ENCODE measurements at regions not wholly inside any gene's neighbourhood (a gene's known extent, or its start where the extent isn't known, plus 50 kb on each side); places are given as distances from the start of the nearest gene placed in this dataset.

- Histone ChIP-seq H2AFZ (ENCODE audit: low read depth, low read length, poor library complexity, severe bottlenecking) (no peak overlapping the region), H3K79me2 (ENCODE audit: insufficient read depth, low read length) (no peaks in the 10 kb centered on the region), H3K36me3 (ENCODE audit: control insufficient read depth in 1 of 2, insufficient read depth in 2 of 2, low read length in 2 of 2) (no peaks in the 10 kb centered on the region), H3K4me1 (ENCODE audit: control insufficient read depth in 1 of 2, insufficient read depth in 2 of 2, low read length in 2 of 2) (no peaks in the 10 kb centered on the region), H3K4me3 (replicated peaks in 1 of 2; ENCODE audit: low read depth in 1 of 2, low read length in 2 of 2) (no peak overlapping the region), H3K27me3 (ENCODE audit: insufficient read depth, low read length) (no peaks in the 10 kb centered on the region), H4K20me1 (ENCODE audit: insufficient read depth) (no peaks in the 10 kb centered on the region), H3K4me2 (ENCODE audit: low read length) (no peak overlapping the region), H3K9ac (ENCODE audit: low read length) (no peak overlapping the region), H3K9me2 (ENCODE audit: insufficient read depth) (no peaks in the 10 kb centered on the region), H3K9me3 (ENCODE audit: control insufficient read depth in 1 of 2, insufficient read depth in 1 of 2, low read depth in 1 of 2, low read length in 2 of 2) (no peaks in the 10 kb centered on the region), H3K27ac (ENCODE audit: low read depth, low read length) (no peak overlapping the region)
- ChIA-PET POLR2A (no interaction called here), RAD21 (ENCODE audit: low non-redundant PET in 1 of 2, low total read pairs in 2 of 2, uncharacterized antibody in 2 of 2, unreplicated experiment in 2 of 2) (no interaction called here), CTCF (no interaction called here)
- BruUV-seq (replicated peaks) = no TSS peak
- TF ChIP-seq CBX3 (IDR thresholded peaks at IDR 0.05; ENCODE audit: low read depth) (no peak), JUND (IDR thresholded peaks at IDR 0.05) (no peak), POLR2AphosphoS5 (IDR thresholded peaks at IDR 0.05; ENCODE audit: low read depth, low read length) (no peak), MAX (IDR thresholded peaks at IDR 0.05) (no peak), REST (IDR thresholded peaks at IDR 0.05; ENCODE audit: low read depth) (no peak), ATF3 (IDR thresholded peaks at IDR 0.05) (no peak), TCF7L2 (IDR thresholded peaks at IDR 0.05; ENCODE audit: borderline replicate concordance, extremely low read depth, insufficient read depth, insufficient read length) (no peak), CEBPB (IDR thresholded peaks at IDR 0.05; ENCODE audit: low read depth) (no peak), POLR2A (IDR thresholded peaks at IDR 0.05; ENCODE audit: borderline replicate concordance, extremely low read depth, insufficient read depth, insufficient read length) (no peak), YY1 (IDR thresholded peaks at IDR 0.05; ENCODE audit: extremely low read depth, insufficient replicate concordance, low read depth, low read length) (no peak)
- no peak for ATAC-seq
- DNase-seq (ENCODE audit: low read depth, low spot score) = no peak
- intact Hi-C loops (cut with micrococcal nuclease) = no loop called here
These were observed 100.2 kb downstream of the HINT1 start for GRCh38 chr5:131064669-131065371.

All from HCT116 (cell line).